Breast epithelium (tissue), 4 donors: ENCODE measurements at regions not wholly inside any gene's neighbourhood (a gene's known extent, or its start where the extent isn't known, plus 50 kb on each side); places are given as distances from the start of the nearest gene placed in this dataset.

Experiments
- DNase-seq, 2 donors: peaks; one replicate each; pipeline ENCODE4 v3.0.0-alpha.2; 2019; ENCODE audit warnings: low spot score in 2 of 2
- H3K27ac ChIP-seq, 2 donors: fragments of 200-600 bp; sonication (generic) in 1 of 2; one replicate each; pipeline ENCODE4 v1.5.1; 2016 to 2019; ENCODE audit warnings: mild to moderate bottlenecking in 1 of 2
- H3K27me3 ChIP-seq, 2 donors: fragments of 200-600 bp; sonication (generic) in 1 of 2; one replicate each; pipeline versions ENCODE4 v1.5.1 to v1.6.0; 2017 to 2019; ENCODE audit warnings: control low read depth in 1 of 2, mild to moderate bottlenecking in 1 of 2
- H3K36me3 ChIP-seq: fragments of 200-600 bp; one replicate; pipeline ENCODE4 v1.5.1; 2019
- H3K4me1 ChIP-seq, 2 donors: fragments of 200-600 bp; sonication (generic); one replicate each; pipeline ENCODE4 v1.5.1; 2016 to 2019; ENCODE audit warnings: control low read depth in 1 of 2
- H3K4me3 ChIP-seq, 3 donors: fragments of 200-600 bp; sonication (generic); 1 replicate in 2 of 3; 2 replicates in 1 of 3; pipeline ENCODE4 v1.5.1; 2016 to 2019; ENCODE audit warnings: mild to moderate bottlenecking in 3 of 3, moderate library complexity in 2 of 3
- H3K9me3 ChIP-seq, 2 donors: fragments of 200-600 bp; sonication (generic) in 1 of 2; one replicate each; pipeline ENCODE4 v1.5.1; 2016 to 2019; ENCODE audit warnings: control low read depth in 1 of 2
- CTCF ChIP-seq, 3 donors: fragments of 450-650 bp; IDR thresholded peaks; one replicate each; pipeline ENCODE4 v1.5.1; 2016 to 2017; ENCODE audit warnings: antibody characterized with exemption in 3 of 3, mild to moderate bottlenecking in 3 of 3, moderate library complexity in 3 of 3
- POLR2A ChIP-seq: fragments of 450-650 bp; IDR thresholded peaks from one replicate; pipeline ENCODE4 v1.6.1; 2016; ENCODE audit warnings: antibody characterized with exemption, mild to moderate bottlenecking, moderate library complexity
- POLR2AphosphoS5 ChIP-seq, 3 donors: sonication (generic); formaldehyde crosslinking; IDR thresholded peaks; one replicate each; pipeline ENCODE4 v1.6.1; 2017; ENCODE audit warnings: antibody characterized with exemption in 3 of 3
- intact Hi-C: fragments of 100-400 bp; cut with DNase I; formaldehyde crosslinking; loops from one replicate; pipeline ENCODE4 v1.15.1; 2023; ENCODE audit warnings: low total_unique reads

GRCh38 chr13:58991826-58992477, 1171.8 kb downstream of the DIAPH3 start:
- Histone ChIP-seq H3K4me1 (no peaks in the 10 kb centered on the region), H3K36me3 (no peaks in the 10 kb centered on the region), H3K4me3 (peak overlapping the region in 1 of 3 donors; percentile 13), H3K27me3 (no peaks in the 10 kb centered on the region), H3K27ac (no peak overlapping the region), H3K9me3 (no peaks in the 10 kb centered on the region)
- TF ChIP-seq CTCF (IDR thresholded peaks at IDR 0.05) = no peak
- TF ChIP-seq POLR2AphosphoS5 (IDR thresholded peaks at IDR 0.05) = no peak
- TF ChIP-seq POLR2A = no peak
- intact Hi-C loops = no loop called here
- no peak for DNase-seq

- Histone ChIP-seq H3K36me3 (no peaks in the 10 kb centered on the region), H3K9me3 (no peaks in the 10 kb centered on the region), H3K4me1 (no peaks in the 10 kb centered on the region), H3K4me3 (peak overlapping the region in 1 of 3 donors; percentile 13), H3K27me3 (no peaks in the 10 kb centered on the region), H3K27ac (no peak overlapping the region)
- intact Hi-C loops = no loop called here
- TF ChIP-seq CTCF (IDR thresholded peaks at IDR 0.05) (no peak), POLR2A (no peak), POLR2AphosphoS5 (IDR thresholded peaks at IDR 0.05) (no peak)
- no peak for DNase-seq
Measured at GRCh38 chr13:58992478-58993042, 1171.2 kb downstream of the DIAPH3 start.

- TF ChIP-seq POLR2A (no peak), POLR2AphosphoS5 (IDR thresholded peaks at IDR 0.05) (no peak), CTCF (IDR thresholded peaks at IDR 0.05) (no peak)
- H3K36me3 ChIP-seq = no peaks in the 10 kb centered on the region
- no peaks in the 10 kb centered on the region for H3K27me3 ChIP-seq
- no peak overlapping the region for H3K27ac ChIP-seq
- H3K9me3 ChIP-seq = no peaks in the 10 kb centered on the region
- no peak for DNase-seq
- H3K4me3 ChIP-seq = no peak overlapping the region
- no peaks in the 10 kb centered on the region for H3K4me1 ChIP-seq
- intact Hi-C loops = no loop called here
Measured at GRCh38 chr13:58994077-58994476, 1169.7 kb downstream of the DIAPH3 start.

GRCh38 chr13:58994777-58995176, 1169.0 kb downstream of the DIAPH3 start:
- DNase-seq = no peak
- H3K4me3 ChIP-seq = no peak overlapping the region
- H3K27me3 ChIP-seq = no peaks in the 10 kb centered on the region
- TF ChIP-seq CTCF (IDR thresholded peaks at IDR 0.05) = no peak
- no peak for TF ChIP-seq POLR2A
- no peak for TF ChIP-seq POLR2AphosphoS5 (IDR thresholded peaks at IDR 0.05)
- no peaks in the 10 kb centered on the region for H3K9me3 ChIP-seq
- intact Hi-C loops = no loop called here
- no peak overlapping the region for H3K27ac ChIP-seq
- H3K36me3 ChIP-seq = no peaks in the 10 kb centered on the region
- no peaks in the 10 kb centered on the region for H3K4me1 ChIP-seq

- Histone ChIP-seq H3K9me3 (peaks cover 0 to 5% of the 10 kb centered on the region in 2 donors), H3K27me3 (no peaks in the 10 kb centered on the region), H3K27ac (no peak overlapping the region), H3K4me1 (no peaks in the 10 kb centered on the region), H3K4me3 (no peak overlapping the region), H3K36me3 (no peaks in the 10 kb centered on the region)
- TF ChIP-seq POLR2AphosphoS5 (IDR thresholded peaks at IDR 0.05) (no peak), CTCF (IDR thresholded peaks at IDR 0.05) (no peak), POLR2A (no peak)
- DNase-seq = no peak
- intact Hi-C loops = no loop called here
Measured at GRCh38 chr13:58998716-58999115, 1165.0 kb downstream of the DIAPH3 start.
